Suprapubic skin (tissue), 4 donors: ENCODE measurements at regions not wholly inside any gene's neighbourhood (a gene's known extent, or its start where the extent isn't known, plus 50 kb on each side); places are given as distances from the start of the nearest gene placed in this dataset.

Source experiments
- DNase-seq, 2 donors: peaks; one replicate each; pipeline ENCODE4 v3.0.0-alpha.2; 2019; ENCODE audit warnings: low spot score in 2 of 2
- H3K27ac ChIP-seq: fragments of 200-600 bp; sonication (generic); one replicate; pipeline ENCODE4 v1.5.1; 2019
- H3K27me3 ChIP-seq: fragments of 200-600 bp; sonication (generic); one replicate; pipeline ENCODE4 v1.5.1; 2019
- H3K36me3 ChIP-seq: fragments of 200-600 bp; sonication (generic); one replicate; pipeline ENCODE4 v1.5.1; 2019
- H3K4me1 ChIP-seq: fragments of 200-600 bp; sonication (generic); one replicate; pipeline ENCODE4 v1.5.1; 2019
- H3K4me3 ChIP-seq: fragments of 200-600 bp; sonication (generic); one replicate; pipeline ENCODE4 v1.5.1; 2019; ENCODE audit warnings: mild to moderate bottlenecking
- H3K9me3 ChIP-seq: fragments of 200-600 bp; sonication (generic); one replicate; pipeline ENCODE4 v1.5.1; 2019
- EP300 ChIP-seq: sonication (generic); formaldehyde crosslinking; IDR thresholded peaks from one replicate; pipeline ENCODE4 v1.6.1; 2017; ENCODE audit warnings: antibody characterized with exemption
- POLR2A ChIP-seq, 2 donors: fragments of 450-650 bp; IDR thresholded peaks; one replicate each; pipeline ENCODE4 v1.6.1; 2017; ENCODE audit warnings: antibody characterized with exemption in 2 of 2, mild to moderate bottlenecking in 2 of 2, moderate library complexity in 2 of 2
- POLR2AphosphoS5 ChIP-seq, 3 donors: sonication (generic); formaldehyde crosslinking; IDR thresholded peaks; one replicate each; pipeline ENCODE4 v1.6.1; 2017; ENCODE audit warnings: antibody characterized with exemption in 3 of 3
- whole genome bisulfite sequencing: methylation state at CpG from one replicate; pipeline ENCODE4 v1.1.5; 2018; 5-methylcytosine and 5-hydroxymethylcytosine counted together
- TF ChIP-seq, protein P1 (sequence below), 2 donors: fragments of 200-600 bp in 1 of 2; fragments of 450-650 bp in 1 of 2; sonication (generic) in 1 of 2; IDR thresholded peaks; one replicate each; pipeline ENCODE4 v1.5.1; 2016 to 2019; ENCODE audit warnings: antibody characterized with exemption in 2 of 2, mild to moderate bottlenecking in 1 of 2, moderate library complexity in 1 of 2

DNA sequence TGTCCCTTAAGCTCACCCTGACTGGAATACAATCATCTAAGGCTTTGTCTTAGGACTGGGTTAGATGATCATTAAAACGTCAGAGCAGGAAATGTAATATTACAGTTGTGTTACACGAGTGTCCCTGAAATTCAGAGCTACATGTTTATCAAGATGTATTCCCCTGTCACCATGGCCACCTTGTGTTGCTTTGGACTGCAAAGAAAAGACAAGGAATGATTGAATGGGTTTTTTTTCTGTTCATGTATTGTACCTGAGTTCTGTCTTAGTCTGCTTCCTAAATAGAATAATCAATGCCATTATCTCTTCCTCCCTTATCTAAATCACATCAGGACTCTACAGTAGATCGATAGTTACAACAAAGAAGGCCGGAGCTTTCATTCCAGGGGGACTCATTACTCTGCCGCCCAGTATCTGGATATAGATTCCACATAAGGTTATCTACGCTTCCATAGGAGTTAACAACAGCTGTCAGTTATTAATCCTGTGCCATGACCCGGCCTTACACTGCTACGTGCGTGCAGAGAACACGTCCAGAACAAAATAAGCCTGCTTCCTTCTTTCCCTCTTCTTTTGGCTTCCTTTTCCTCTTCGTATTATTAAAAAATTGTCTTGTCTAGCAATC lies 274.1 kb upstream of the SASH1 start:
- TF ChIP-seq, protein P1, sequence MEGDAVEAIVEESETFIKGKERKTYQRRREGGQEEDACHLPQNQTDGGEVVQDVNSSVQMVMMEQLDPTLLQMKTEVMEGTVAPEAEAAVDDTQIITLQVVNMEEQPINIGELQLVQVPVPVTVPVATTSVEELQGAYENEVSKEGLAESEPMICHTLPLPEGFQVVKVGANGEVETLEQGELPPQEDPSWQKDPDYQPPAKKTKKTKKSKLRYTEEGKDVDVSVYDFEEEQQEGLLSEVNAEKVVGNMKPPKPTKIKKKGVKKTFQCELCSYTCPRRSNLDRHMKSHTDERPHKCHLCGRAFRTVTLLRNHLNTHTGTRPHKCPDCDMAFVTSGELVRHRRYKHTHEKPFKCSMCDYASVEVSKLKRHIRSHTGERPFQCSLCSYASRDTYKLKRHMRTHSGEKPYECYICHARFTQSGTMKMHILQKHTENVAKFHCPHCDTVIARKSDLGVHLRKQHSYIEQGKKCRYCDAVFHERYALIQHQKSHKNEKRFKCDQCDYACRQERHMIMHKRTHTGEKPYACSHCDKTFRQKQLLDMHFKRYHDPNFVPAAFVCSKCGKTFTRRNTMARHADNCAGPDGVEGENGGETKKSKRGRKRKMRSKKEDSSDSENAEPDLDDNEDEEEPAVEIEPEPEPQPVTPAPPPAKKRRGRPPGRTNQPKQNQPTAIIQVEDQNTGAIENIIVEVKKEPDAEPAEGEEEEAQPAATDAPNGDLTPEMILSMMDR (IDR thresholded peaks at IDR 0.05), result no peak
- TF ChIP-seq EP300 (no peak), POLR2A (IDR thresholded peaks at IDR 0.05) (no peak)
- H3K4me1 ChIP-seq, result no peaks in the 10 kb centered on the region
- 65% methylated on average over 11 of the region's 11 CpGs for WGBS
- no peaks in the 10 kb centered on the region for H3K36me3 ChIP-seq
- no peaks in the 10 kb centered on the region for H3K9me3 ChIP-seq
- H3K27me3 ChIP-seq, result no peaks in the 10 kb centered on the region
- H3K27ac ChIP-seq, result no peak overlapping the region
- DNase-seq, result no peak
- H3K4me3 ChIP-seq, result no peak overlapping the region

DNA sequence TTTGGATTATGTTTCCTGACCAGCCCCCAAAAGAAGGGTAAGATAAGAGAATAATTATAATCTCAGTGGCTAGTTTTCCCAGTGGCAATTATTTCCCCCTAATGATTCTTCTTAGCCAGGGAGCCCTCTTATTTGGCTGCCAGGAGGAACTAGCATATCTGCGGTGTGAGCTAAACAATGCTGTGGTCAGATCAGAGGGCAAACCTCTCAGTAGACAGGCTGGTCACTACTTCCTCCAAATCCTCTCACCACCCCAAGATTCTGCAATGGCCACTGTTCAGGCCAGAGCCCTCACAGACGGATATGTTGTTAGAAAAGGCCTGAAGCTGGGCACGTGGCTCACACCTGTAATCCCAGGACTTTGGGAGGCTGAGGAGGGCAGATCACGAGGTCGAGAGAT lies 273.4 kb upstream of the SASH1 start:
- Histone ChIP-seq H3K4me1 (no peaks in the 10 kb centered on the region), H3K36me3 (no peaks in the 10 kb centered on the region), H3K9me3 (no peaks in the 10 kb centered on the region), H3K27ac (no peak overlapping the region), H3K4me3 (no peak overlapping the region), H3K27me3 (no peaks in the 10 kb centered on the region)
- no peak for DNase-seq
- WGBS, result 92% methylated on average over 5 of the region's 5 CpGs
- TF ChIP-seq, protein P1 (IDR thresholded peaks at IDR 0.05), result no peak
- TF ChIP-seq POLR2AphosphoS5 (IDR thresholded peaks at IDR 0.05), result no peak

DNA sequence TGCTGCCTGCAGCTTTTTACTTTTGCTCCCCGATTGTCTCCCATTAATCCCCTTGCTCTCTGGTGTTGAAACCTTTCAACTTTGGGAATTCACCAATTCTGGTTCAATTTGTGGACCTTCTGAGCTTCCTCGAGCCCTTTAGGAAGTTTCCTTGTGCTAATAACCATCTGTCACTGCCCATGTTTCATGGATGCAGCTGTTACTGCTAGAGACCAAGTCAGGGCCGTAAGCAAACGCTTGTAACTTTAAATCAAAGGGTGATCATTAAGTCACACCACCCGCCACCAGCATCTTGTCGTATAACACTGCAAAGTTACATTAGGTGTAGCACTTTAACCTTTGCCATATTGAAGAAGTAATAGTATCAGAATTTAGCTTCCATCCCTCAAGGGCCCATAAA lies 268.3 kb upstream of the SASH1 start:
- no peaks in the 10 kb centered on the region for H3K36me3 ChIP-seq
- no peak overlapping the region for H3K4me3 ChIP-seq
- WGBS, result 80% methylated on average over 6 of the region's 6 CpGs
- H3K9me3 ChIP-seq, result no peaks in the 10 kb centered on the region
- no peaks in the 10 kb centered on the region for H3K4me1 ChIP-seq
- H3K27ac ChIP-seq, result no peak overlapping the region
- no peak for DNase-seq
- TF ChIP-seq, protein P1 (IDR thresholded peaks at IDR 0.05), result no peak
- no peak for TF ChIP-seq POLR2AphosphoS5 (IDR thresholded peaks at IDR 0.05)
- TF ChIP-seq POLR2A (IDR thresholded peaks at IDR 0.05), result no peak
- no peaks in the 10 kb centered on the region for H3K27me3 ChIP-seq

DNA sequence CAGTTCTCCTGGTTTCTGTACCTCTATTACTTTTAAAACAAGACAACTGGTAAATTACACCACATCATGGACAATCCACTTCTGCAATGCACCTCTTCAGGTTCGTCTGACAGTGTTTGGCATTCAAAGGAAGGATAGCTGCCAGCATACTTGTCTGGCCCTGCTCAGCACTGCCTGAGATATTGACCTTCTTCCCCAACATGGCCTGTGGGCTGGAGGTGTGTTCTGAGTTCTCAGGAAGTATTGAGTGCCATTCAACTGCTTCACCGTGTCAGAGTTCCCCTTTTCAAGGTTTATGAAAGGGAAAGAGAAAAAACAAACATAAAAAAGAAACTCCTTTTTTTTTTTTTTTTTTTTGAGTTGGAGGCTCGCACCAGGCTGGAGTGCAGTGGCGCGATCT lies 267.9 kb upstream of the SASH1 start:
- Histone ChIP-seq H3K9me3 (no peaks in the 10 kb centered on the region), H3K27me3 (no peaks in the 10 kb centered on the region), H3K4me1 (no peaks in the 10 kb centered on the region), H3K36me3 (no peaks in the 10 kb centered on the region), H3K4me3 (no peak overlapping the region), H3K27ac (no peak overlapping the region)
- DNase-seq, result no peak
- TF ChIP-seq POLR2AphosphoS5 (IDR thresholded peaks at IDR 0.05) (no peak), POLR2A (IDR thresholded peaks at IDR 0.05) (no peak), EP300 (no peak)
- TF ChIP-seq, protein P1 (IDR thresholded peaks at IDR 0.05), result no peak
- WGBS, result 67% methylated on average over 5 of the region's 5 CpGs

DNA sequence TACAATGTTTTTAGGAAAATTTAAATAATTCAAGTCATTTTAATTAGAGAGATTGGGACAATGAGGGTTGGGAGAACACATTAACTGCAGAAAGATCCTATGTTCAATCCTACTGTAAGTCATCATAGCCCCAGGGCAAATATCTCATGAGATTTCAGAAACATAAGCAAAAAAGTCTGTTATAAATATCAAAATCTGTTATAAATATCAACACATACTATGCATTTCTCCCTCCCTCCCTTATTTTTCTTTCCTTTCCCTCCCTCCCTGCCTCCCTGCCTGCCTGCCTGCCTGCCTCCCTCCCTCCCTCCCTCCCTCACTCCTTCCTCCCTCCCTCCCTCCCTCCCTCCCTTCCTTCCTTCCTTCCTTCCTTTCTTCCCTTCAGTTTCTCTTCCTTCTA lies 267.3 kb upstream of the SASH1 start:
- Histone ChIP-seq H3K27ac (no peak overlapping the region), H3K9me3 (no peaks in the 10 kb centered on the region), H3K4me3 (no peak overlapping the region), H3K4me1 (no peaks in the 10 kb centered on the region), H3K36me3 (no peaks in the 10 kb centered on the region), H3K27me3 (no peaks in the 10 kb centered on the region)
- TF ChIP-seq EP300 (no peak), POLR2AphosphoS5 (IDR thresholded peaks at IDR 0.05) (no peak), POLR2A (IDR thresholded peaks at IDR 0.05) (no peak)
- TF ChIP-seq, protein P1 (IDR thresholded peaks at IDR 0.05), result no peak
- DNase-seq, result no peak
